Testis (tissue), 2 donors: ENCODE measurements at regions not wholly inside any gene's neighbourhood (a gene's known extent, or its start where the extent isn't known, plus 50 kb on each side); places are given as distances from the start of the nearest gene placed in this dataset.

ENCODE experiments used
- DNase-seq: peaks from one replicate; pipeline ENCODE4 v3.0.0-alpha.2; 2019
- H3K27ac ChIP-seq, 2 donors: fragments of 200-600 bp; sonication (generic); one replicate each; pipeline ENCODE4 v1.5.1; 2019
- H3K27me3 ChIP-seq: fragments of 200-600 bp; sonication (generic); one replicate; pipeline ENCODE4 v1.5.1; 2019
- H3K36me3 ChIP-seq: fragments of 200-600 bp; sonication (generic); one replicate; pipeline ENCODE4 v1.5.1; 2017; ENCODE audit warnings: low read depth; ENCODE audit errors: missing control alignments
- H3K4me1 ChIP-seq: fragments of 200-600 bp; sonication (generic); one replicate; pipeline ENCODE4 v1.5.1; 2019
- H3K4me3 ChIP-seq, 2 donors: fragments of 200-600 bp; sonication (generic); one replicate each; pipeline ENCODE4 v1.5.1; 2017 to 2019
- H3K9me3 ChIP-seq: fragments of 200-600 bp; sonication (generic); one replicate; pipeline ENCODE4 v1.5.1; 2017
- POLR2A ChIP-seq: fragments of 450-650 bp; IDR thresholded peaks from one replicate; pipeline ENCODE4 v1.6.1; 2017; ENCODE audit warnings: antibody characterized with exemption, mild to moderate bottlenecking, moderate library complexity
- WGBS, 2 donors: methylation state at CpG; one replicate each; pipeline ENCODE4 v1.1.5; 2018; 5-methylcytosine and 5-hydroxymethylcytosine counted together
- intact Hi-C: fragments of 100-400 bp; cut with DNase I; formaldehyde crosslinking; loops from one replicate; pipeline ENCODE4 v1.15.1; 2023; ENCODE audit warnings: low total_unique reads
- TF ChIP-seq, protein P1 (sequence below), 3 experiments: fragments of 450-650 bp in 2 of 3; fragments of 200-600 bp in 1 of 3; sonication (generic) in 1 of 3; IDR thresholded peaks; one replicate each; pipeline ENCODE4 v1.5.1; 2016 to 2019; ENCODE audit warnings: antibody characterized with exemption in 3 of 3, mild to moderate bottlenecking in 2 of 3, moderate library complexity in 1 of 3

DNA sequence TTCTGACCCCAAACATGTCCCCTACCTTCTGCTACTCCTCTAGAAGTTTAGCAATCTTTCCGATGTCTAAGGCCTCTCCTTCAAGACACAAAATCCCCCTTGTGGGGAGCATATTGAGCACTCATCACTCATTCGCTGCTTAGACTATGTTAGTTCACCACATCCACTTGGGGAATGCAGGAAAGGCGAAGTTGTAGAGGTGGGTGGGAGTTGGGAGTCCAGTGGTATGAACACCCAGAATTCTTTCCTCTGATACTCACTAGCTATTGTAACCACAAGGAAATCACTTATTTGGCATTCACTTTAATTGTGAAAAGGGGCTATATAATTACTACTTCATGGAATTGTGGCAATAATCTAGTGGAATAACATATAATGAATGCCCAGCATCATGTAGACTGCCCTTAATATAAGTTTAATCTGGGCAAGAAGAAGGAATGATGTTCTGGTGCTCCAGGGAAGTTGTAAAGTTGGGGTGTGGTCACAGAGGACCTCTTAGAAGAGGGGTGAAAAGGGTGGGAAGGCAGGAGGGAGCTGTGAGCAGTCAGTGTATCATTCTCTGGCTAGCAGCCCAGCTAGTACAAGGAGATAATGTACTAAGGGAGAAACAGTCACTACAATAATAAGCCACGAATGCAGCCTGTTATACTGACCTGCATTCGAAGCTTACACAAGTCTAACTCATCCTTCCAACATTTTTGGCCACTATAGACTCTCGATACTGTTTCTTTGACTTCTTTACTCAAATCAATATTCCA is 468.2 kb upstream of the DIPK2B start:
- Histone ChIP-seq H3K4me3 (no peak overlapping the region), H3K9me3 (no peaks in the 10 kb centered on the region), H3K36me3 (no peaks in the 10 kb centered on the region), H3K4me1 (no peaks in the 10 kb centered on the region), H3K27ac (no peak overlapping the region), H3K27me3 (no peaks in the 10 kb centered on the region)
- WGBS, 2 donors: 63 to 67% methylated on average over 6 of the region's 6 CpGs
- intact Hi-C loops: no loop called here
- no peak for TF ChIP-seq POLR2A
- TF ChIP-seq, protein P1, sequence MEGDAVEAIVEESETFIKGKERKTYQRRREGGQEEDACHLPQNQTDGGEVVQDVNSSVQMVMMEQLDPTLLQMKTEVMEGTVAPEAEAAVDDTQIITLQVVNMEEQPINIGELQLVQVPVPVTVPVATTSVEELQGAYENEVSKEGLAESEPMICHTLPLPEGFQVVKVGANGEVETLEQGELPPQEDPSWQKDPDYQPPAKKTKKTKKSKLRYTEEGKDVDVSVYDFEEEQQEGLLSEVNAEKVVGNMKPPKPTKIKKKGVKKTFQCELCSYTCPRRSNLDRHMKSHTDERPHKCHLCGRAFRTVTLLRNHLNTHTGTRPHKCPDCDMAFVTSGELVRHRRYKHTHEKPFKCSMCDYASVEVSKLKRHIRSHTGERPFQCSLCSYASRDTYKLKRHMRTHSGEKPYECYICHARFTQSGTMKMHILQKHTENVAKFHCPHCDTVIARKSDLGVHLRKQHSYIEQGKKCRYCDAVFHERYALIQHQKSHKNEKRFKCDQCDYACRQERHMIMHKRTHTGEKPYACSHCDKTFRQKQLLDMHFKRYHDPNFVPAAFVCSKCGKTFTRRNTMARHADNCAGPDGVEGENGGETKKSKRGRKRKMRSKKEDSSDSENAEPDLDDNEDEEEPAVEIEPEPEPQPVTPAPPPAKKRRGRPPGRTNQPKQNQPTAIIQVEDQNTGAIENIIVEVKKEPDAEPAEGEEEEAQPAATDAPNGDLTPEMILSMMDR (IDR thresholded peaks at IDR 0.05): no peak
- peak; percentile 19 for DNase-seq

DNA sequence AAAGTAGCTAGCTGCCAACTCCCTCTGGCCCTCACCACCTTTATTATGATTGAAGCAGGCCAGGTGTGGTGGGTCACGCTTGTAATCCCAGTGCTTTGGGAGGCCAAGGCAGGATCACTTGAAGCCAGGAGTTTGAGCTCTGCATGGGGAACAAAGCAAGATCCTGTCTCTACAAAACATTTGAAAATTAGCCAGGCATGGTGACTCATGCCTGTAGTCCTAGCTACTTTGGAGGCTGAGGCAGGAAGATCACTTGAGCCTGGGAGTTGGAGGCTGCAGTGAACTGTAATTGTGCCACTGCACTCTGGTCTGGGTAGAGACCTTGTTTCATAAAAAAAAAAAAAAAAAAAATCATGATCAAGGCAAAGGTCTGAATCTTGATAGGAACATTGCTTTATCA is 467.0 kb upstream of the DIPK2B start:
- DNase-seq: no peak
- no peaks in the 10 kb centered on the region for H3K9me3 ChIP-seq
- TF ChIP-seq, protein P1 (IDR thresholded peaks at IDR 0.05): no peak
- TF ChIP-seq POLR2A: no peak
- intact Hi-C loops: no loop called here
- WGBS, 2 donors: 83 to 100% methylated on average over 1 of the region's 1 CpG
- H3K36me3 ChIP-seq: no peaks in the 10 kb centered on the region
- no peak overlapping the region for H3K27ac ChIP-seq
- H3K27me3 ChIP-seq: no peaks in the 10 kb centered on the region
- H3K4me1 ChIP-seq: no peaks in the 10 kb centered on the region
- no peak overlapping the region for H3K4me3 ChIP-seq

DNA sequence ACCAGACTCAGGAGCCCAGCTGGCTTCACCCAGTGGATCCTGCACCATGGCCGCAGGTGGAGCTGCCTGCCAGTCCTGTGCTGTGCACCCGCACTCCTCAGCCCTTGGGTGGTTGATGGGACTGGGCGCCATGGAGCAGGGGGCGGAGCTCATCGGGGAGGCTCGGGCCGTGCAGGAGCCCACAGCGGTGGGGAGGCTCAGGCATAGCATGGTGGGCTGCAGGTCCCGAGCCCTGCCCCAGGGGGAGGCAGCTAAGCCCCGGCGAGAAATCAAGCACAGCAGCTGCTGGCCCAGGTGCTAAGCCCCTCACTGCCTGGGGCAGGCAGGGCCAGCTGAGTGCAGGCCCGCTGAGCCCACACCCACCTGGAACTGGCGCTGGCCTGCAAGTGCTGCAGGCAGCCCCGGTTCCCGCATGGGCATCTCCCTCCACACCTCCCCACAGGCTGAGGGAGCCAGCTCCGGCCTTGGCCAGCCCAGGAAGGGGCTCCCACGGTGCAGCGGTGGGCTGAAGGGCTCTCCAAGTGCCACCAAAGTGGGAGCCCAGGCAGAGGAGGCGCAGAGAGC is 464.1 kb upstream of the DIPK2B start:
- no peak for TF ChIP-seq POLR2A
- TF ChIP-seq, protein P1 (IDR thresholded peaks at IDR 0.05): no peak
- Histone ChIP-seq H3K27me3 (no peaks in the 10 kb centered on the region), H3K9me3 (no peaks in the 10 kb centered on the region), H3K27ac (no peak overlapping the region), H3K4me3 (no peak overlapping the region), H3K36me3 (no peaks in the 10 kb centered on the region), H3K4me1 (no peaks in the 10 kb centered on the region)
- 90 to 100% methylated on average over 1 to 11 of the region's 19 CpGs for WGBS, 2 donors
- intact Hi-C loops: no loop called here
- DNase-seq: no peak

DNA sequence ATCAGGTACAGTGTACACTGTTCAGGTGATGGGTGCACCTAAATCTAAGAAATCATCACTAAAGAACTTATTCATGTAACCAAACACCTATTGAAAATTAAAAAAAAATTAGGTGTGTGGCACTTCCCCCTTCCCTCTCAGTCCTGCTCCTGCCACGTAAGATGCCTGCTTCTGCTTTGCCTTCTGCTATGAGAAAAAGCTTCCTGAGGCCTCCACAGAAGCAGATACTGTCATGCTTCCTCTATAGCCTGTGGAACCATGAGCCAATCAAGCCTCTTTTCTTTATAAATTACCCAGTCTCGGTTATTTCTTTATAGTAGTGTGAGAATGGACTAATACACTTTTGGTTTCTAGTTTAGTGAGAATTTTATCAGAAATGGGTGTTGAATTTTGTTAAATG is 459.8 kb upstream of the DIPK2B start:
- Histone ChIP-seq H3K4me1 (no peaks in the 10 kb centered on the region), H3K36me3 (no peaks in the 10 kb centered on the region), H3K27ac (no peak overlapping the region), H3K4me3 (no peak overlapping the region), H3K9me3 (no peaks in the 10 kb centered on the region), H3K27me3 (no peaks in the 10 kb centered on the region)
- no peak for DNase-seq
- 74 to 80% methylated on average over 2 of the region's 2 CpGs for WGBS, 2 donors
- intact Hi-C loops: no loop called here
- TF ChIP-seq, protein P1 (IDR thresholded peaks at IDR 0.05): no peak
- no peak for TF ChIP-seq POLR2A

DNA sequence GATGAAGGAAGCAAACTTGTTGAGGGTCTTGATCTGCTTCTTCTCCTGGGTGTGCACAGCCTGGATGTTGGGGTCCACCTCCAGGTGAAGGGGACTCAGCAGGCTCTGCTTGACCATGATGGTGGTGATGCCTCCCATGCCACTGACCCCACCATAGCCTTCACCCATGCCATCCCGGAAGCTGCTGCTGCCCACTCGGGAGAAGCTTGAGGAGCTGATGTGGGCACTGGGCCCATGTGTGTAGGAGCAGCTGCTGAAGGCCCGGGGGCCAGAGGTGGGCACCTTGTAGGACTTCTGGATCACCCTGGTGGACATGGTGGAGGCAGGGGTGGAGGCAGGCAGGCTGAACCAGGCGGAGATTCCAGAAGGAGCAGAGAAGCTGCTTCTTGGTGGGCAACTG is 432.7 kb upstream of the DIPK2B start:
- intact Hi-C loops: no loop called here
- WGBS, 2 donors: 0 to 88% methylated on average over 1 to 4 of the region's 4 CpGs
- DNase-seq: no peak
- no peaks in the 10 kb centered on the region for H3K4me1 ChIP-seq
- H3K27me3 ChIP-seq: no peaks in the 10 kb centered on the region
- TF ChIP-seq, protein P1 (IDR thresholded peaks at IDR 0.05): no peak
- TF ChIP-seq POLR2A: no peak
- H3K4me3 ChIP-seq: no peak overlapping the region
- H3K36me3 ChIP-seq: no peaks in the 10 kb centered on the region
- no peaks in the 10 kb centered on the region for H3K9me3 ChIP-seq
- no peak overlapping the region for H3K27ac ChIP-seq
